ENCODE measurements at regions not wholly inside any gene's neighbourhood (a gene's known extent, or its start where the extent isn't known, plus 50 kb on each side); places are given as distances from the start of the nearest gene placed in this dataset.

- no peak overlapping the region for H3K27ac Mint-ChIP-seq (ENCODE audit: unreplicated experiment)
- no peaks in the 10 kb centered on the region for H3K27me3 Mint-ChIP-seq (ENCODE audit: unreplicated experiment)
- DNase-seq, result no peak
- H3K9me3 Mint-ChIP-seq (ENCODE audit: unreplicated experiment), result peaks cover 1% of the 10 kb centered on the region
- H3K4me1 Mint-ChIP-seq (ENCODE audit: low read depth, unreplicated experiment), result peaks cover 15% of the 10 kb centered on the region
- no peak for TF ChIP-seq CTCF (IDR thresholded peaks at IDR 0.05; ENCODE audit: partially characterized antibody, unreplicated experiment)
- H3K4me3 Mint-ChIP-seq (ENCODE audit: unreplicated experiment), result no peak overlapping the region
- no peaks in the 10 kb centered on the region for H3K36me3 Mint-ChIP-seq (ENCODE audit: unreplicated experiment)
Observed at GRCh38 chr4:81663368-81663767, 191.7 kb upstream of the RASGEF1B start.

GRCh38 chr4:81659051-81659450 lies 187.3 kb upstream of the RASGEF1B start:
- Mint-ChIP-seq H3K9me3 (ENCODE audit: unreplicated experiment) (peaks cover 1% of the 10 kb centered on the region), H3K27me3 (ENCODE audit: unreplicated experiment) (peaks cover 1% of the 10 kb centered on the region), H3K36me3 (ENCODE audit: unreplicated experiment) (peaks cover 9% of the 10 kb centered on the region), H3K4me3 (ENCODE audit: unreplicated experiment) (no peak overlapping the region), H3K4me1 (ENCODE audit: low read depth, unreplicated experiment) (no peaks in the 10 kb centered on the region), H3K27ac (ENCODE audit: unreplicated experiment) (no peak overlapping the region)
- DNase-seq, result no peak
- no peak for TF ChIP-seq CTCF (IDR thresholded peaks at IDR 0.05; ENCODE audit: partially characterized antibody, unreplicated experiment)

DNA sequence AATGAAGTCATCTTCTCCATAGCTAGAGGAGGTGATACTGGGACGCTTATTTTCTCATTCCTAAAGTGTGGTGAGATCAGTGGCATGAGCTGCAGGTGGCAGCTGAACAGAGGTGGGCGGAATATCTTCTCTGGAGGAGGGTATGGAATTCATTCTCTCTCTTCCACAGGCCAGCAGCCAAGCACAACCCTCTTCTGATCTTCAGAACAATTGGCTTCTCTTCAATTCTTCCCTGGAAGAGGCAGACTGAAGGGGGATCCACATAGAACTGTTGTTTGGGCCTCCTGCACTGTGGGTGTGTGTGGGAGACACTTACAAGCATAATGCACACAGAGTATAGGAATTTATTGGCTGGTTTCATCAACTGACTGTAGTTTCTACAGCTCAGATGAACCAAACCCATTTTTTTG lies 180.4 kb upstream of the RASGEF1B start:
- no peak overlapping the region for H3K27ac Mint-ChIP-seq (ENCODE audit: unreplicated experiment)
- no peak overlapping the region for H3K4me3 Mint-ChIP-seq (ENCODE audit: unreplicated experiment)
- peaks cover 2% of the 10 kb centered on the region for H3K9me3 Mint-ChIP-seq (ENCODE audit: unreplicated experiment)
- DNase-seq, result no peak
- TF ChIP-seq CTCF (IDR thresholded peaks at IDR 0.05; ENCODE audit: partially characterized antibody, unreplicated experiment), result no peak
- peaks cover 1% of the 10 kb centered on the region for H3K27me3 Mint-ChIP-seq (ENCODE audit: unreplicated experiment)
- H3K36me3 Mint-ChIP-seq (ENCODE audit: unreplicated experiment), result peaks cover 9% of the 10 kb centered on the region
- H3K4me1 Mint-ChIP-seq (ENCODE audit: low read depth, unreplicated experiment), result no peaks in the 10 kb centered on the region

- Mint-ChIP-seq H3K27ac (ENCODE audit: unreplicated experiment) (no peak overlapping the region), H3K4me3 (ENCODE audit: unreplicated experiment) (no peak overlapping the region), H3K27me3 (ENCODE audit: unreplicated experiment) (peaks cover 1% of the 10 kb centered on the region), H3K36me3 (ENCODE audit: unreplicated experiment) (peaks cover 8% of the 10 kb centered on the region), H3K9me3 (ENCODE audit: unreplicated experiment) (peaks cover 2% of the 10 kb centered on the region), H3K4me1 (ENCODE audit: low read depth, unreplicated experiment) (no peaks in the 10 kb centered on the region)
- no peak for TF ChIP-seq CTCF (IDR thresholded peaks at IDR 0.05; ENCODE audit: partially characterized antibody, unreplicated experiment)
- DNase-seq, result no peak
Observed at GRCh38 chr4:81651243-81651899, 179.7 kb upstream of the RASGEF1B start.

DNA sequence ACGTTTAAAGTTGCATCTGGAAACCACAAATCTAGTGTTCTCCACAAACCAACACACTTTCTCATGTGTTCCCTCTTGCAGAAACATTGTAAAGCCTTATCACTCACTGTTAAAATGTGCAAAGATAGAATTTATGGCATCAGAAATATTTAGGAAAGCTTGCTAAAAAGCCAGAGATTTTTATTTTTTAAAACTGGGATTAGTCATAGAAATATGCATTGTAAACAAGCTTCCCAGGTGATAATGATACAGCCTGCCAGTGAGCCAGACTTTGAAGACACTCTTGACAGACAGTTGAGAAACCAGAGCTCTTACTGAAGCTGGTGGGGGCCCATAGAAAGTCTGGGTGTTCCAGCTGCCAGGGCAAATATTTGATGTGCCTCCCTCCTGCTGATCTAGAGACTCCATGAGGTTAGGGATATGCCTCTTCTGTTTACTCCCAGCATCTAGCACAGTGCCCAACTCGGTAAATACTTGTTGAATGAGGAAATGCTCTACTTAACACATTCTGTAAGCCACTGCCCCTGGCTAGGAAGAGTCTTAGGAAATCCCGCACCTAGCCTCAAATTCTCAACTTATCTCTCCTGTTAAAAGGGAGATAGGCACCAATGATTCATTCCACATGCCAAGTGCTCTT lies 179.0 kb upstream of the RASGEF1B start:
- peaks cover 2% of the 10 kb centered on the region for H3K9me3 Mint-ChIP-seq (ENCODE audit: unreplicated experiment)
- no peaks in the 10 kb centered on the region for H3K4me1 Mint-ChIP-seq (ENCODE audit: low read depth, unreplicated experiment)
- DNase-seq, result no peak
- peaks cover 4% of the 10 kb centered on the region for H3K36me3 Mint-ChIP-seq (ENCODE audit: unreplicated experiment)
- H3K4me3 Mint-ChIP-seq (ENCODE audit: unreplicated experiment), result no peak overlapping the region
- TF ChIP-seq CTCF (IDR thresholded peaks at IDR 0.05; ENCODE audit: partially characterized antibody, unreplicated experiment), result no peak
- H3K27ac Mint-ChIP-seq (ENCODE audit: unreplicated experiment), result no peak overlapping the region
- H3K27me3 Mint-ChIP-seq (ENCODE audit: unreplicated experiment), result no peaks in the 10 kb centered on the region
